ENCODE measurements at regions not wholly inside any gene's neighbourhood (a gene's known extent, or its start where the extent isn't known, plus 50 kb on each side); places are given as distances from the start of the nearest gene placed in this dataset.
"Not testable (repeated sequence)": the region's sequence is repeated elsewhere in the genome, so short reads cannot be mapped to it uniquely, and the experiment has no call there.

GRCh38 chr18:47727409-47727808, 203.1 kb downstream of the SMAD2 start:
- DNase-seq: no peak

DNA sequence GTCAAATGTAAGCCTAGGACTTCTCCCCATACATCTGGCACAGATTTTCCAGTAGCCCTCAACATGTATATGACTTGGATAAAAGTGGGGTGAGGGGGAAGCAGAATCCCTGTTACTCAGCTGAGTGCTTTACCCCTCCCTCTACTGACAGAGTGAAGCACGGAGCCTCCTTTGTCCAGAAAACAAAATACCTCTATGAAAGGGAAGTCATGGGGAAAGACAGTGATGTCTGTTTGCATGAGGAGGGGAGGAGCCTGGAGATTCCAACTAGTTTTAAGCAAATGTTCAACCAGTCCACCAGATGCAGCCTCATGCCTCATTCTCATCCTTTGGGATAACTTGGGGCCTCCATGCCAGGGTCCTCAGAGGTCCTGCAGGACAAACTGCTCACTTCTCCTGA, 203.9 kb downstream of the SMAD2 start:
- no peak for DNase-seq

DNA sequence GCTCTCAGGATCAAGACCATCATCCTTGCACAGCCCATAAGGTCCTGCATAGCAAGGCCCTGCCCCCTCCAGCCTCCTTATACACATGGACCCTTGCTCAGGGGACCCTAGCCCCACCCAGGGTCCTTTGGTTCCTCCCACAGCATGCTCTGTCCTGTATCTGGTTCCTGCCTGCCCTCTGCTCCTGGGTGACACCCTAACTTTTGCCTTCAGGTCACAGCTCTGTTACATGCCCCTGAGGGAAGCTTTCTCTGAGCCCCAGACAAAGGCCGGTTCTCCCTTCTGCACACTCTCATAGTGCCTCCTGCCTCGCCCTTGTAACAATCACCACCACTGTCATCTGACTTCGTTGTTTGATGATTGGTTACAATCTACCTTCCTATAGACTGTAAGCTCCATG, 204.8 kb downstream of the SMAD2 start:
- DNase-seq: no peak

DNA sequence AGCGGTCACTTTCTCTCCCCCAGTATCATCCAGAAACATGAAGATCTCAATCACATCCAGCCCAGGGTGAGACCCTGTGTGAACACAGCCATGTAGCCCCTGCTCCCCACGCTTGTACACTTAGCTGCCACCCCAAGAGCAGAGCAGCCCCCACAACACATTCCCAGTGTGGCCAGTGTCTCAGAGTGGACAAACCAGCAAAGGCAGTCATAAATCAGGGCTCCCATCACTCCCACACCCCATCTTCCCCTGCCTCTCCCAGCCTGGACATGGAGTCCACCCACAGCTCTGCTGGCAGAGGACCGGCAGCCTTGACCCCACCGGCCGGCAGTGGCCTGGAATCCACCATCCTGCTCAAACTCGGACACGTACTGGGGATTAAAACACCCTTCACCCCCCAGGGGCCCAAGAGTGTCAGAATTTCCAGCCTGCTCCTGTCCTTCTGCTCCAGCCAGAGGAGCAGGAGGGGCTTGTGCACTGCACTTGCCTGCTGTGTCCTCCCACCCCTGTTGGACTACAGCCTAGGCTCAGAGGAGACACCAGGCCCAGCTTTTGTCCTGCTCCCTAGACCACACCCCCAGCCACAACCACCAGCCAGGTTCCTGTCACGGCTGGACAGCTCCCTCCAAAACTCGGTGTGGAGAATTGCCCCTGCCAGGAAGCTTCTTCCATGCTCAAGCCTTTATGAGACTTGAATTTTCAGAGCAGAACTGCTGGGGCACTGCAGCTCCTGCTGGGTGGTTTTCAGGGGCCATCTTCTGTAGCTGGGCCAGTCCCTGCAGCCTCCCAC, 206.1 kb downstream of the SMAD2 start:
- no peak for DNase-seq

GRCh38 chr18:47721876-47722275, 208.6 kb downstream of the SMAD2 start:
- no peak for DNase-seq

- no peak for DNase-seq
Measured at GRCh38 chr18:47720741-47721140, 209.7 kb downstream of the SMAD2 start.

DNA sequence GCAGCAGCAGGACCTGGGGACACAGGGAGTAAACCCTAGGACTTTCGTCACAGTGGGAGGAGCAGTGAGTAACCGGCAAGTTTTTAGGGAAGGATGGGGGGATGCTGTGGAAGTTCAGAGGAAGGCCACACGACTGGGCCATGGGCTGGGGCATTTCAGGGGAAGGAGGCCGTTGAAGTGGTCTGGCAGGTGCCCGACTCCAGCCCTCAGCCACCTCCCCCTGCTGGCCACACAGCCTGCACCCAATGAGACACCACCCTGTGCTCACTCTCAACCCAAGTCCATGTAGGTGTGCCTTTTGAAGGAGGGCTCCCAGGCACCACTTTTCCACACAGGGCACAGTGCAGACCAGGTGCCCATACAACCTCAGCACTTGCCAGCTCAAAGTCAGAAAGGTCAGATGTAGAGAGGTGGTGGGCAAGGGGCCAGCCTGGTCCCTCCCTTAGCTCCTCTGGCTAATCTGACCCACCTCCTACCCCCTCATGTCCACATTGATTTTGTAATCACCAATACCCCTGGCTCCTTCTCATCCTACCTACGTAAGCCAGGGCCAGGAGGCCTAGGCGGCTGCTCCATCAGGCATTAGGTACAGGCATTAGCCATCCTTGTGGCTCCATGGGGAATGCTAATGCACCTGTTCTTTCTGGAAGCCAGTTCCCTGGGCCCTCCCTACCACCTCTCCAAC, 211.2 kb downstream of the SMAD2 start:
- no peak for DNase-seq

GRCh38 chr18:47718646-47719045, 211.8 kb downstream of the SMAD2 start:
- no peak for DNase-seq

DNA sequence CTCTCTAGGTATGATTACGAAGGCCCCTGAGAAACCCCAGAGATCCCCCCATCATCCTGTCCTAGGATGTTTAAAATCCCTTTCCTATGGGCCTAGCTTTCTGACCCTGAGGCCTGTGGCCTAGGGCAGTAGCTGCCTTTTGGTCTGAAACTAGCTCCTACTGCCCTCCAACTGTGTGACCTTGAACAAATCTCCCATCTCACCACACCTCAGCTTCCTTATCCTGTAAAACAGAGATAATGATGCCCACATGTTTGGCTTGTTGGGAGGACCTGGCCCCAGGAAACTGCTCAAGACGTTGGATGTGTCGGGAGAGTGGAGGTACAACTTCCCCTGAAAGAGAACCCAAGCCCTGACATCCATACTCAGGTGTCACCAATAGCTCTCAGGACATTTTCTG, 213.2 kb downstream of the SMAD2 start:
- no peak for DNase-seq

DNA sequence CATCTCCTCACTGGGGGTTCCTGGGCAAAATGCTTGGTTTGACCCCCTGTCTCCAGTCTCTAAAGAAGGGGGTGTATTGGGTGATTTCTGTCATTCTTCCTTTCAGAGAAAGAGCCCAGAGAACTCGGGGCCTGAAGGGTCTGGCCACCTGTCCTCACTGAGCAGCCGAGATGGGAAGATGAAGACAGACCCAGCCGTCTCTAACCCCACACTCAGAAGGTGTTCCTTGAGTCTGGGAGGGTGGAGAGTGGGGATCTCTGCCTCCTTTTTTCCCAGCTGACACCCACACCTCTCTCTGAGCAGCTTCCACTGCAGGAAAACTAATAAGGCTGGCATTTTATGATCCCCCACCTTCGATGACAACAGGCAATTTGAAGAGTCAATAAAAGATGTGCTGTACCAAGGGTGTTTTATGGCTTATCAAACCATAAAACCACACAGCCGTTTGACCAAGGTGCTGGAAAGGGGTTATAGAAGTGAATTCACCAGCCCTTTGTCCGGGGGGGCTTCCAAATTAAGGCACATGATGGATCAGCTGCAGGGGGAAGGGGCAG, 213.8 kb downstream of the SMAD2 start:
- DNase-seq: no peak

GRCh38 chr18:47710451-47710850, 220.0 kb downstream of the SMAD2 start:
- no peak for DNase-seq

GRCh38 chr18:47709556-47709955, 220.9 kb downstream of the SMAD2 start:
- no peak for DNase-seq

DNA sequence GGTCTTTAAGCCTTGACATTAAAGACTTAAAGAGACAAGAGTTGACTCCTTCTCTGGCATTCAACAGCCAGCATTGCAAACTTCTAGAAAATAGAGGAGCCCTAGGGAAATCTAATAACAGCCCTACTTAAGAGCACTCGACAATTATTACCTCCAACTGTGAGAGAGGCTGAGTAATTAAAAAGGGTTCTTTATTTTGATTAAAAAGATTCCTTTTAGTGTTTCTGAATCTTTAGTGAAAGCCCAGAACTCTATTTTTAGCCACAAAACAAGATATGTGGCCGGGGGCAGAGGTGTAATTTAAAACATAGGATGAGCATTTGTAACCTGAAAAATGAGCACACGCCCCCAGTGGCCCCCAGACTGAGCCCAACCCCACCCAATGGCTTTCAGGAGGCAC, 222.3 kb downstream of the SMAD2 start:
- DNase-seq: no peak

- no peak for DNase-seq
Measured at GRCh38 chr18:47701134-47701533, 229.3 kb downstream of the SMAD2 start.

DNA sequence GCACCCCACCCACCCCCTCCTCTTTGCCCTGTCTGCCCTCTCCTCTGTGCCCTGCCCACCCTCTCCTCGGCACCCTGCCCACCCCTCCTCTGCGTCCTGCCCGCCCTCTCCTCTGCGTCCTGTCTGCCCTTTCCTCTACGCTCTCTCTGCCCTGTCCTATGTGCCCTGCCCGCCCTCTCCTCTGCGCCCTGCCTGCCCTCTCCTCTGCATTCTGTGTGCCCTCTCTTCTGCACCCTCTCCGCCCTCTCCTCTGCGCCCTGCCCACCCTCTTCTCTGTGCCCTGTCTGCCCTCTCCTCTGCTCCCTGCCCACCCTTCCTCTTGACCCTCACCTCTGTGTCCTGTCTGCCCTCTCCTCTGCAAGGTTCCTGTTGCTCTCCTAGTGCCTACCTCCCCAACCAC, 233.6 kb downstream of the SMAD2 start:
- DNase-seq: no peak

GRCh38 chr18:47691611-47692010, 238.8 kb downstream of the SMAD2 start:
- no peak for DNase-seq

DNA sequence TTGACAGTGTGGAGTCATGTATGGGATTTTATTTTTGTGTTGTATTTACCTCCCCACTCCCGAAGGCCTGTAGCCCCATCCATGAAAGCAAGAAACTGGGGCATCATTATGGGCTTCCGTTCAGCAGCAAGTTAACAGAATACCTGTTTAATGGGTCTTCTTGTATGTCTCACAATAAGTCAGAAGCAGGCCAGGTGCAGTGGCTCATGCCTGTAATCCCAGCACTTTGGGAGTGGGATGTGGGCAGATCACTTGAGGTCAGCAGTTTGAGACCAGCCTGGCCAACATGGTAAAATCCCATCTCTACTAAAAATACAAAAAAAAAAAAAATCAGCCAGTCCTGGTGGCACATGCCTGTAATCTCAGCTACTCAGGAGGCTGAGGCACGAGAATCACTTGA, 239.7 kb downstream of the SMAD2 start:
- DNase-seq: not testable (repeated sequence)

- no peak for DNase-seq
Measured at GRCh38 chr18:47689371-47689770, 241.1 kb downstream of the SMAD2 start.

- no peak for DNase-seq
Measured at GRCh38 chr18:47686806-47687205, 243.7 kb downstream of the SMAD2 start.

GRCh38 chr18:47683774-47684173, 246.7 kb downstream of the SMAD2 start:
- no peak for DNase-seq

GRCh38 chr18:47682876-47683275, 247.6 kb downstream of the SMAD2 start:
- DNase-seq: no peak

GRCh38 chr18:47680488-47680887, 250.0 kb downstream of the SMAD2 start:
- DNase-seq: no peak

DNA sequence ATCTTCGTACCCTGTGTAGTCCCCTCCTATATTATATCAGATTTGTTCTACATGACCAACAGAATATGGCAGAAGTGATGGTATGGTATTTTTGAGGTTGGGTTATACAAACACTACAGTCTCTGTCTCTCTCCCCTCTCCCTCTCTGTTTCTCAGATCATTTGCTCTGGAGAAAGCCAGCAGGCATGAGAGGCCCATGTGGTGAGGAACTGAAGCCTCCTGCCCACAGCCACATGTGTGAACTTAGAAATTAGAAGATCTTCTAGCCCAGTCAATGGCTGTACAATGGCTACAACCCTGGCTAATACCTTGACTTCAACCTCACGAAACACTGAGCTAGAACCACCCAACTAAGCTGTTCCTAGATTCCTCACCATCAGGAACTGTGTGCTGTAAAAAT, 250.6 kb downstream of the SMAD2 start:
- no peak for DNase-seq

DNA sequence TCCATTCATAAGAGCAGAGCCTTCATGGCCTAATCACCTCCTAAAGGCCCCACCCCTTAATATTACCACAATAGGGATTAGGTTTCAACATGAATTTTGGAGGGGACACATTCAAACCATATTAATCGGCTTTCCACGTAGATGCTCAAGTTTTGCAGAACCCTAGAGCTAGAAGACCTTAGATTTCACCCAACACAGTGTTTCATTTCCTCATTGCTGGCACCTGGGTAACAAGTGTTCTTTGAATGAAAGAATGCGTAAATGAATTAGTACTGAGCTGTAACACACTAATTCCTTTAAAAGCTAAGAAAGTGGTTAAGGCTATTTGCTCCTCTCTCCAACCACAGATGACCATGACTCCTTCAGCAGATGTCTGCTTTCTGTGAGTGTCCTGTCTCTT, 252.5 kb downstream of the SMAD2 start:
- no peak for DNase-seq
